Tibial artery (tissue), 4 donors: ENCODE measurements at regions not wholly inside any gene's neighbourhood (a gene's known extent, or its start where the extent isn't known, plus 50 kb on each side); places are given as distances from the start of the nearest gene placed in this dataset.

Experiments
- DNase-seq, 2 donors: peaks; one replicate each; pipeline ENCODE4 v3.0.0-alpha.2; 2019
- H3K27ac ChIP-seq, 2 donors: fragments of 200-600 bp; sonication (generic) in 1 of 2; 1 replicate in 1 of 2; 2 replicates in 1 of 2; pipeline ENCODE4 v1.5.1; 2018 to 2019; ENCODE audit warnings: mild to moderate bottlenecking in 1 of 2
- H3K27me3 ChIP-seq, 2 donors: fragments of 200-600 bp; sonication (generic) in 1 of 2; one replicate each; pipeline versions ENCODE4 v1.5.1 to v1.6.0; 2016 to 2019
- H3K36me3 ChIP-seq, 3 donors: fragments of 200-600 bp; sonication (generic) in 2 of 3; one replicate each; pipeline ENCODE4 v1.5.1; 2016 to 2019; ENCODE audit warnings: mild to moderate bottlenecking in 2 of 3
- H3K4me1 ChIP-seq, 4 donors: fragments of 200-600 bp; sonication (generic) in 2 of 4; 1 replicate in 3 of 4; 2 replicates in 1 of 4; pipeline ENCODE4 v1.5.1; 2016 to 2019
- H3K4me3 ChIP-seq, 2 donors: fragments of 200-600 bp; sonication (generic) in 1 of 2; 1 replicate in 1 of 2; 2 replicates in 1 of 2; pipeline ENCODE4 v1.5.1; 2018 to 2019; ENCODE audit warnings: mild to moderate bottlenecking in 2 of 2
- H3K9me3 ChIP-seq, 3 donors: fragments of 200-600 bp; sonication (generic) in 1 of 3; one replicate each; pipeline ENCODE4 v1.5.1; 2016 to 2019
- intact Hi-C: fragments of 100-400 bp; cut with DNase I; formaldehyde crosslinking; loops from one replicate; pipeline ENCODE4 v1.15.0; 2023; ENCODE audit warnings: low total_unique reads
- TF ChIP-seq, protein P1 (sequence below), 2 experiments: fragments of 200-600 bp in 1 of 2; fragments of 450-650 bp in 1 of 2; IDR thresholded peaks; one replicate each; pipeline ENCODE4 v1.5.1; 2017 to 2019; ENCODE audit warnings: antibody characterized with exemption in 2 of 2, mild to moderate bottlenecking in 1 of 2, moderate library complexity in 1 of 2

DNA sequence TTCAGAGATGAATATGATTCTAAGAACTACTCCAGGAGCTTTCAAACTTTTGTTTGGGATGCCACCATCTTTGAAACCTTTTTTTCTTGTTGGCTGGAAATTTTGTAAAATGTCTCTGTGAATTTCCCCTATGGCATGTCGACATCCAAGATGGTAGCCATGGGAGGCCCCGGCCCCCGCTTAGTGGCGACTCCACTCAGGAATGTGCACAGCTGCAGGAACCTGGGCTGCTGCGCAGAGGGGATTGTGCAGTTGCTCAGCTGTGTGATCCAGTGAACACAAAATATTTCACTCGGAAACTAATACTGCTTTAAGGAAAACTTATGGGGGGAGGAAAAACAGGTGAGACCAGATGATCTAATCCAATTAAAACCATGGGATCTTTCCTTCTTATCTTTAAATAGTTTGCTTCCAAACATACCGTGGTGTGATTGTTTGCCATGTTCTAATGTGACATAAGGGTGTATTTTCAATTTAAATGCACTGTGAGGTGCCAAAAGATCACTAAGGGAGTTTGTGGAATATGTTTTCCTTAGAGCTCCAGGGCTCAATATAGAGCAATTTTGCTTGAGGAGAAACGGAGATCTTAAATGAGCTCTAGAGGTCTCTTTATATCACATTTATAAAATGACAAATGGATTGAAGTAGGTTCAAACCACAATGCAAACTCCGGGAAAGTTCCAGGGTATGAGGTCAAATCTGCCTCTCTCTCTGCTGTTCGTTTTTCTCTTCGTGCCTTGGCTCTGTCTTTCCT lies 497.7 kb downstream of the FGF9 start:
- Histone ChIP-seq H3K27ac (no peak overlapping the region), H3K4me1 (no peaks in the 10 kb centered on the region), H3K27me3 (no peaks in the 10 kb centered on the region), H3K9me3 (no peaks in the 10 kb centered on the region), H3K36me3 (no peaks in the 10 kb centered on the region), H3K4me3 (no peak overlapping the region)
- TF ChIP-seq, protein P1, sequence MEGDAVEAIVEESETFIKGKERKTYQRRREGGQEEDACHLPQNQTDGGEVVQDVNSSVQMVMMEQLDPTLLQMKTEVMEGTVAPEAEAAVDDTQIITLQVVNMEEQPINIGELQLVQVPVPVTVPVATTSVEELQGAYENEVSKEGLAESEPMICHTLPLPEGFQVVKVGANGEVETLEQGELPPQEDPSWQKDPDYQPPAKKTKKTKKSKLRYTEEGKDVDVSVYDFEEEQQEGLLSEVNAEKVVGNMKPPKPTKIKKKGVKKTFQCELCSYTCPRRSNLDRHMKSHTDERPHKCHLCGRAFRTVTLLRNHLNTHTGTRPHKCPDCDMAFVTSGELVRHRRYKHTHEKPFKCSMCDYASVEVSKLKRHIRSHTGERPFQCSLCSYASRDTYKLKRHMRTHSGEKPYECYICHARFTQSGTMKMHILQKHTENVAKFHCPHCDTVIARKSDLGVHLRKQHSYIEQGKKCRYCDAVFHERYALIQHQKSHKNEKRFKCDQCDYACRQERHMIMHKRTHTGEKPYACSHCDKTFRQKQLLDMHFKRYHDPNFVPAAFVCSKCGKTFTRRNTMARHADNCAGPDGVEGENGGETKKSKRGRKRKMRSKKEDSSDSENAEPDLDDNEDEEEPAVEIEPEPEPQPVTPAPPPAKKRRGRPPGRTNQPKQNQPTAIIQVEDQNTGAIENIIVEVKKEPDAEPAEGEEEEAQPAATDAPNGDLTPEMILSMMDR (IDR thresholded peaks at IDR 0.05), result no peak
- intact Hi-C loops, result no loop called here
- no peak for DNase-seq

DNA sequence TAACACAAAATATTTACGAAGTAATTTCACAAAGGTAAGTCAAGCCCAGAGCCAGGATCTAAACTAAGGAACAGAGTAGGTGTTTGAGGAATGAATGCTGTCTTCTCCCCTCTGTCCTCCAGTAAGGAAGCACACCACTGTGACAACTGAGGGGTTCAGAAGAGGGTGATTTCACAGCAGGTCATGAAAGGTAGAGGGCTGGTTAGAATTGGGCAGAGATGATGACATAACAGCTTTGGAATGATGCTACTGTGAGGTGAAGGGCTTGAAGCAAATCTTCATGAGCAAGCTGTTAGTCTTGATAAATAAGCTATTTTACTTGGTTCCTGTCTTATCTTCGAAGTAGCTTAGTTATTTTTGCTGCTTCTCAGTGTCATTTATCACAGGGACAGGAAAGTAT lies 498.6 kb downstream of the FGF9 start:
- no peaks in the 10 kb centered on the region for H3K36me3 ChIP-seq
- TF ChIP-seq, protein P1 (IDR thresholded peaks at IDR 0.05), result no peak
- no peak overlapping the region for H3K4me3 ChIP-seq
- no peaks in the 10 kb centered on the region for H3K4me1 ChIP-seq
- H3K27me3 ChIP-seq, result no peaks in the 10 kb centered on the region
- H3K27ac ChIP-seq, result no peak overlapping the region
- H3K9me3 ChIP-seq, result no peaks in the 10 kb centered on the region
- intact Hi-C loops, result no loop called here
- DNase-seq, result no peak

DNA sequence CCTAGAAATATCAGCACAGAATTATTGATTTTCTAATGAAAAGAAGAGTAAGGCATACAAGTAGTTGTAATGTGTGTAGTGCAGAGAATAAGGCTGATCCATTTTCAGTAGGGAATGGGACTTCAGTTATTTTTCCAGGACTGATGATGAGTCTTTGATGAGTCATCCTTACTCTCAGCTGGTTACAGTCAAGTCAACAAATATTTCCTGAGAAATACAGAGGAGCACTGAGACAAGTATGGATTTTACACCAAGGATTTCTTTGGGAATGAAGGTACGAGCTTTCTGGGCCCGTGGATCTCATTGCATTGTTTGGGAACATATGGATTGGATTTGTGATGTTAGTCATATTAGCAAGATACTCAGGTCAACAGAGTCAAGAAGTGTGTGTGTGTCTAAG lies 502.7 kb downstream of the FGF9 start:
- no peak for DNase-seq
- Histone ChIP-seq H3K27ac (no peak overlapping the region), H3K36me3 (no peaks in the 10 kb centered on the region), H3K4me3 (no peak overlapping the region), H3K4me1 (no peaks in the 10 kb centered on the region), H3K27me3 (no peaks in the 10 kb centered on the region), H3K9me3 (no peaks in the 10 kb centered on the region)
- intact Hi-C loops, result no loop called here
- TF ChIP-seq, protein P1 (IDR thresholded peaks at IDR 0.05), result no peak

DNA sequence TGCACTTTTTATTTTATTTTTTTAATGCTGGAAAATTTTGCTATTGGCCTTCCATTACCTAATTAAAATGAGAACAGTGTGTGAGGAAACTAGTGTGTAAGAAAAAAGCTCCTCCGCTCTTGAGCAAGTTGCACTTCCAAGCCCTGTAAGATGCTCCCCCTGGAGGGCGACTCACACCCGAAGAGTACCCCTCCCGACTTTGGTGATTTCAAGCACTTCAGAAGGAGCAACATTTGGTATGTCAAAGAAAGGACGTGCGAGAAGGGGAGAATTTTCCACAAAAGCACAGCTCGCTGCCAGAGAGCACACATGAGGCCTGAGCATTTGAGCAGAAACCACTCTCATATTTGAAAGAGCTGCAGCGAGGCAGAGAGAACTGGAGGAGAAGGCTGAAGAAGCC lies 504.4 kb downstream of the FGF9 start:
- H3K9me3 ChIP-seq, result no peaks in the 10 kb centered on the region
- H3K27ac ChIP-seq, result no peak overlapping the region
- H3K4me1 ChIP-seq, result no peaks in the 10 kb centered on the region
- TF ChIP-seq, protein P1 (IDR thresholded peaks at IDR 0.05), result no peak
- no peak for DNase-seq
- no peaks in the 10 kb centered on the region for H3K36me3 ChIP-seq
- intact Hi-C loops, result no loop called here
- H3K4me3 ChIP-seq, result no peak overlapping the region
- no peaks in the 10 kb centered on the region for H3K27me3 ChIP-seq

DNA sequence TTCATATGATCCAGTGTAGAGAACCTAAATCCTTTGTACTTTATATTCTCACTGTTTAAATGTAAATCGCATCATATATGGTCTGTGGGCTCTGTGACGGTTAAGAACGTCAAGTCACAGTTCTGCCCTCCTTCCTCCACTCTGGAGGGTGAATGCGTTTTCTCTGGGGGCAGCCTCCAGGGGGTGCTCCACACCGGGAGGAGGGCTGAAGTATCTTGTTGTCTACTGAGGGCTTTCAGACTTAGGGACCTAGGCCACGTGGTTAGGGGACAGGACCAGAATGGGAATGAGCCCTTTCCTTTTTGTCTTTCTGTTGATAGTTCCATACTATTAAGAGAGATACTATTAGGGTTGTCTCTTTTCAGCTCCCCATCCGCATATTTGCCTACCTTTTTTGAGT lies 504.9 kb downstream of the FGF9 start:
- Histone ChIP-seq H3K4me3 (no peak overlapping the region), H3K4me1 (no peaks in the 10 kb centered on the region), H3K27me3 (no peaks in the 10 kb centered on the region), H3K27ac (no peak overlapping the region), H3K36me3 (no peaks in the 10 kb centered on the region), H3K9me3 (no peaks in the 10 kb centered on the region)
- no peak for DNase-seq
- TF ChIP-seq, protein P1 (IDR thresholded peaks at IDR 0.05), result no peak
- intact Hi-C loops, result no loop called here
